ENCODE measurements at regions not wholly inside any gene's neighbourhood (a gene's known extent, or its start where the extent isn't known, plus 50 kb on each side); places are given as distances from the start of the nearest gene placed in this dataset.

DNA sequence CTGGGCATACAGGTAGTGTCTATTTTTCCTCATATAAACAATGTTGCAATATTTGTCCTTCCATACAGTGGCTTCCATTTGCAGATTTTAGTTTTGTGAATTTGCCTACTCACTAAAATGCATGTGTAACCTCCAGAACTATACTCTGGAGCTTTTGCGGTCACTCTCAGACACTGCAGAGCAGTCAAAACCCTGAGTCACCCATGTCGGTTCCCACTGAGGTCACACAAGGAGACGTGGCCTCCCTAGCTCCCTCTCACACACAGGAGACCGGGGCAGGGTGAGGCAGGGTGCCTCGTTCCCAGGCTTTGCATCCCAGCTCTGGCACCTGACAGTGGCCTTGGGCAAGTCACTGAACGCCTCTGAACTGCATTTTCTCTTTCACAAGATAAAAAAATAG lies 55.5 kb upstream of the ZNF354A start:
- TF ChIP-seq, protein P1, sequence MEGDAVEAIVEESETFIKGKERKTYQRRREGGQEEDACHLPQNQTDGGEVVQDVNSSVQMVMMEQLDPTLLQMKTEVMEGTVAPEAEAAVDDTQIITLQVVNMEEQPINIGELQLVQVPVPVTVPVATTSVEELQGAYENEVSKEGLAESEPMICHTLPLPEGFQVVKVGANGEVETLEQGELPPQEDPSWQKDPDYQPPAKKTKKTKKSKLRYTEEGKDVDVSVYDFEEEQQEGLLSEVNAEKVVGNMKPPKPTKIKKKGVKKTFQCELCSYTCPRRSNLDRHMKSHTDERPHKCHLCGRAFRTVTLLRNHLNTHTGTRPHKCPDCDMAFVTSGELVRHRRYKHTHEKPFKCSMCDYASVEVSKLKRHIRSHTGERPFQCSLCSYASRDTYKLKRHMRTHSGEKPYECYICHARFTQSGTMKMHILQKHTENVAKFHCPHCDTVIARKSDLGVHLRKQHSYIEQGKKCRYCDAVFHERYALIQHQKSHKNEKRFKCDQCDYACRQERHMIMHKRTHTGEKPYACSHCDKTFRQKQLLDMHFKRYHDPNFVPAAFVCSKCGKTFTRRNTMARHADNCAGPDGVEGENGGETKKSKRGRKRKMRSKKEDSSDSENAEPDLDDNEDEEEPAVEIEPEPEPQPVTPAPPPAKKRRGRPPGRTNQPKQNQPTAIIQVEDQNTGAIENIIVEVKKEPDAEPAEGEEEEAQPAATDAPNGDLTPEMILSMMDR (IDR thresholded peaks at IDR 0.05), result no peak
- TF ChIP-seq POLR2A (IDR thresholded peaks at IDR 0.05), result no peak

Measured in heart left ventricle (tissue), 13 donors.